Mesenchymal stem cell (in vitro differentiated cells and primary cell): ENCODE measurements at regions not wholly inside any gene's neighbourhood (a gene's known extent, or its start where the extent isn't known, plus 50 kb on each side); places are given as distances from the start of the nearest gene placed in this dataset.

Experiments
- DNase-seq: peaks from one replicate; pipeline ENCODE4 v3.0.0-alpha.2; 2013
- H2AFZ ChIP-seq: one replicate; pipeline ENCODE4 v1.6.1; 2013; ENCODE audit warnings: low read depth, mild to moderate bottlenecking, control low read depth, inconsistent platforms, low read length, moderate library complexity
- H2AK5ac ChIP-seq: 2 replicates; pipeline ENCODE4 v1.6.1; 2013; ENCODE audit warnings: low read length, moderate library complexity, mild to moderate bottlenecking, inconsistent platforms; ENCODE audit not compliant: severe bottlenecking
- H2BK120ac ChIP-seq: one replicate; pipeline ENCODE4 v1.6.1; 2013; ENCODE audit warnings: low read depth, mild to moderate bottlenecking, inconsistent platforms, low read length, moderate library complexity
- H2BK12ac ChIP-seq, 2 experiments: one replicate each; pipeline ENCODE4 v1.6.1; 2013; ENCODE audit warnings: inconsistent platforms in 2 of 2, low read length in 2 of 2, mild to moderate bottlenecking in 2 of 2, moderate library complexity in 2 of 2, control low read depth in 1 of 2
- H2BK15ac ChIP-seq: one replicate; pipeline ENCODE4 v1.6.1; 2013; ENCODE audit warnings: mild to moderate bottlenecking, low read depth, inconsistent platforms; ENCODE audit not compliant: poor library complexity, severe bottlenecking
- H2BK5ac ChIP-seq: 2 replicates; pipeline ENCODE4 v1.6.1; 2013; ENCODE audit warnings: low read depth, mild to moderate bottlenecking, low read length, control low read depth, inconsistent platforms; ENCODE audit not compliant: poor library complexity, severe bottlenecking
- H3K14ac ChIP-seq, 2 experiments: one replicate each; pipeline ENCODE4 v1.6.1; 2013; ENCODE audit warnings: inconsistent platforms in 2 of 2, low read length in 2 of 2, control low read depth in 1 of 2, mild to moderate bottlenecking in 1 of 2, moderate library complexity in 1 of 2
- H3K18ac ChIP-seq, 2 experiments: one replicate each; pipeline ENCODE4 v1.6.1; 2013; ENCODE audit warnings: inconsistent platforms in 2 of 2, low read length in 2 of 2, control low read depth in 1 of 2, low read depth in 1 of 2, mild to moderate bottlenecking in 1 of 2
- H3K23ac ChIP-seq, 2 experiments: one replicate each; pipeline ENCODE4 v1.6.1; 2013; ENCODE audit warnings: inconsistent platforms in 2 of 2, low read length in 2 of 2, mild to moderate bottlenecking in 2 of 2, moderate library complexity in 2 of 2, control low read depth in 1 of 2
- H3K27ac ChIP-seq: 2 replicates; pipeline ENCODE4 v1.5.1; 2013; ENCODE audit warnings: mild to moderate bottlenecking, moderate library complexity, low read length, control low read depth, inconsistent platforms; ENCODE audit not compliant: poor library complexity, severe bottlenecking
- H3K27me3 ChIP-seq, 2 experiments: 2 replicates each; pipeline versions ENCODE4 v1.6.1 to v1.7.0; 2013; ENCODE audit warnings: low read length in 2 of 2, mild to moderate bottlenecking in 2 of 2, moderate library complexity in 2 of 2, control low read depth in 1 of 2, inconsistent platforms in 1 of 2; ENCODE audit not compliant: control insufficient read depth in 1 of 2, insufficient read depth in 1 of 2
- H3K36me3 ChIP-seq, 2 experiments: 2 replicates each; pipeline versions ENCODE4 v1.6.1 to v1.7.0; 2013; ENCODE audit warnings: low read length in 2 of 2, control low read depth in 1 of 2, inconsistent platforms in 1 of 2, low read depth in 1 of 2, mild to moderate bottlenecking in 1 of 2; ENCODE audit not compliant: insufficient read depth in 2 of 2, control insufficient read depth in 1 of 2
- H3K4ac ChIP-seq, 2 experiments: one replicate each; pipeline ENCODE4 v1.6.1; 2013; ENCODE audit warnings: inconsistent platforms in 2 of 2, low read length in 2 of 2, mild to moderate bottlenecking in 2 of 2, moderate library complexity in 2 of 2, control low read depth in 1 of 2, low read depth in 1 of 2
- H3K4me1 ChIP-seq: 2 replicates; pipeline ENCODE4 v1.6.1; 2013; ENCODE audit warnings: low read depth, low read length, control low read depth; ENCODE audit not compliant: control insufficient read depth, insufficient read depth
- H3K4me2 ChIP-seq: 2 replicates; pipeline ENCODE4 v1.6.1; 2013; ENCODE audit warnings: low read length, mild to moderate bottlenecking, inconsistent platforms; ENCODE audit not compliant: poor library complexity, severe bottlenecking
- H3K4me3 ChIP-seq, 2 experiments: 2 replicates each; pipeline versions ENCODE4 v1.5.1 to v1.7.0; 2013; ENCODE audit warnings: low read length in 2 of 2, mild to moderate bottlenecking in 2 of 2, control low read depth in 1 of 2, low read depth in 1 of 2; ENCODE audit not compliant: insufficient read depth in 1 of 2
- H3K79me1 ChIP-seq: replicated peaks from 2 replicates; pipeline ENCODE4 v1.6.1; 2013; ENCODE audit warnings: mild to moderate bottlenecking, control low read depth, low read length, inconsistent platforms; ENCODE audit not compliant: poor library complexity, severe bottlenecking
- H3K9ac ChIP-seq: 2 replicates; pipeline ENCODE4 v1.7.0; 2013; ENCODE audit warnings: mild to moderate bottlenecking, low read length, moderate library complexity
- H3K9me3 ChIP-seq: 2 replicates; pipeline ENCODE4 v1.7.0; 2013; ENCODE audit warnings: mild to moderate bottlenecking, low read length; ENCODE audit not compliant: control insufficient read depth
- H4K8ac ChIP-seq: one replicate; pipeline ENCODE4 v1.6.1; 2013; ENCODE audit warnings: inconsistent platforms, mild to moderate bottlenecking, low read length, moderate library complexity
- H4K91ac ChIP-seq: one replicate; pipeline ENCODE4 v1.6.1; 2013; ENCODE audit warnings: mild to moderate bottlenecking, low read length, inconsistent platforms
- WGBS: methylation state at CpG from one replicate; pipeline ENCODE4 v1.1.7; 2013; ENCODE audit warnings: mixed read lengths; 5-methylcytosine and 5-hydroxymethylcytosine counted together

DNA sequence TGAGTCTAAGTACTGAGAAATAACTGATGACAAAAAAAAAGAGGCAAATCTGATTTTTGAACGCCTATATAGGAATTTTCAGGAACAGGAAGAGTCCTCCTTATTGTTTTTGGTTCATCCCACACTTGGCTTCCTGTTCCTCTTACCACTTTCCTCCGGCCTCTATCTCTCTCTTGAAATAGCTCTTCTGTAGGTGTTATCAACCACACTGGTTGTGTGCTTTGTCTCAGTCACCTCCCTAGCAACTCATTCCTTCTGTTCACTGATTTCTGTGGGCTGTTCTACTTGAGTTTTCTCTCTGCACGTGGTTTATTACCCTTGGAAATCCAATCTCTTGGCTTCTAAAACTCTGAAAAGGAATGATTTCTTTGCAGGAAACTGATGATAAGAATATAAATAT lies 78.7 kb upstream of the C11orf87 start:
- H3K23ac ChIP-seq, result no peak overlapping the region
- H3K4me1 ChIP-seq, result no peaks in the 10 kb centered on the region
- H4K91ac ChIP-seq, result no peak overlapping the region
- H3K9ac ChIP-seq, result no peak overlapping the region
- H2AFZ ChIP-seq, result no peak overlapping the region
- no peak for DNase-seq
- H3K79me1 ChIP-seq, result no peaks in the 10 kb centered on the region
- H3K4me2 ChIP-seq, result no peak overlapping the region
- H3K4ac ChIP-seq, result no peak overlapping the region
- H2BK12ac ChIP-seq, result no peak overlapping the region
- no peaks in the 10 kb centered on the region for H3K36me3 ChIP-seq
- H2BK15ac ChIP-seq, result no peak overlapping the region
- H3K27ac ChIP-seq, result no peak overlapping the region
- H4K8ac ChIP-seq, result no peak overlapping the region
- no peak overlapping the region for H3K14ac ChIP-seq
- no peak overlapping the region for H3K4me3 ChIP-seq
- 83% methylated on average over 2 of the region's 3 CpGs for WGBS
- peaks cover 14% of the 10 kb centered on the region for H3K9me3 ChIP-seq
- H3K18ac ChIP-seq, result no peak overlapping the region
- H3K27me3 ChIP-seq, result no peaks in the 10 kb centered on the region
- H2AK5ac ChIP-seq, result no peak overlapping the region
- no peak overlapping the region for H2BK120ac ChIP-seq
- no peak overlapping the region for H2BK5ac ChIP-seq

DNA sequence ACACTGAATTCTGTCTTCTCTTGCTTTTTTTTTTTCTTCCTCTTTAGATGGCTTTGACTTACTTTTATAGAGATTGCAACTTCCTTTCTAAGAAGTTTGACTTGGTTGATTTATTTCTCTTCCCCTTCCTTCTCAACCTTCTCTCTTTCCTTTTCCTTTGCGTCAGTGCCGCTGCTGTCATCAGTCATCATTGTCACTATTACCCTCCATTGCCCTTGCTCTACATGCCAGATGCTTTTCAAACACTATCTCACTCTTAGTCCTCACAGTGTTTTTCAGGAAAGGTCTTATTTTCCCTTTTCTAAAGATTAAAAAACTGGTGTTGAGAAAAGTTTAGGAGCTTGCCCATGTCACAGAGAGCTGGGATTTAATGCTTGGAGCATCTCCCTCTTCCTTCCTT lies 74.7 kb upstream of the C11orf87 start:
- Histone ChIP-seq H2BK5ac (no peak overlapping the region), H3K4me2 (no peak overlapping the region), H4K8ac (no peak overlapping the region), H3K14ac (no peak overlapping the region), H3K79me1 (no peaks in the 10 kb centered on the region), H2AK5ac (no peak overlapping the region), H3K4me3 (no peak overlapping the region), H3K4me1 (no peaks in the 10 kb centered on the region), H2BK15ac (no peak overlapping the region), H2BK120ac (no peak overlapping the region), H3K36me3 (no peaks in the 10 kb centered on the region), H3K4ac (no peak overlapping the region), H3K9me3 (peaks cover 20% of the 10 kb centered on the region), H4K91ac (no peak overlapping the region), H2BK12ac (no peak overlapping the region), H3K23ac (no peak overlapping the region), H3K9ac (no peak overlapping the region), H3K18ac (no peak overlapping the region), H2AFZ (no peak overlapping the region), H3K27me3 (no peaks in the 10 kb centered on the region), H3K27ac (no peak overlapping the region)
- 56% methylated on average over 2 of the region's 2 CpGs for WGBS
- DNase-seq, result no peak

DNA sequence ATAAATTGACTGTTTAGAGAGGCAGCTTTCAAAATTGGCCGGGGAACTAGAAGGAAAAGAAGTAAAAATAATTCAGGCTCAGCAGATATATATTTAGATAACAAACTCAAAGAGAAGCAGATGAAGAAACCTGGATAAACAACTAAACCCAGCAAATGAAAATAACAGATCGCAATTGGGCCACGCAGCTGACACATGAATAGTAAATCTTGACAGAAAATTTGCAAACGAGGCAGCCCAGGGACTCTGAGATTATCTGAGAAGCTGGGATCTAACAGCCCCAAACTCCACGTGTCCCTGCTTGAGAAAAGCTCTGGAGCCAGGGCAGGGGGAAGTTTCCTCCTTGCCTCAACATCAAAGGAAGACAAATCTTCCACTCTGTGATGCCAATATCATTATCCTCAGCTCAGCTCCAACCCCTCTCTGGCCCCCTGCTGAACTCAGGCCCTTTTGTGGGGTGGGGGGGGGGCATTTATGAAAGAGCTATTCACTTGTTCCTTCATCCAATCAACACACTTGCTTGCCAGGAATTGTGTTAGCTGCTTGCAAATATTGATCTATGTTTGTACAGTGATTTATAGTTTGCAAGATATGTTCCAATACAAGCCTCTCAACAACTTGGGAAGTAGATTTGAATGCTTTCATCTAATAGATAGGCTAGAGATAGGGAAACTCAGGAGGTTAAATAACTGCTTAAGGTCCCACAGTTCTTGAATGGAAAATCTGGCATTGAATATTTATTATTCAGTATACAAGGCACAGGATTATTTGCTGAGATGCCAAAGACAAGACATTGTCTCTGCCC lies 72.5 kb upstream of the C11orf87 start:
- no peak for DNase-seq
- Histone ChIP-seq H4K8ac (no peak overlapping the region), H3K27ac (no peak overlapping the region), H3K36me3 (no peaks in the 10 kb centered on the region), H2BK120ac (no peak overlapping the region), H3K9ac (no peak overlapping the region), H3K4me1 (no peaks in the 10 kb centered on the region), H2BK15ac (no peak overlapping the region), H2AFZ (no peak overlapping the region), H3K23ac (no peak overlapping the region), H4K91ac (no peak overlapping the region), H3K27me3 (no peaks in the 10 kb centered on the region), H3K9me3 (peaks cover 19% of the 10 kb centered on the region), H3K4me2 (no peak overlapping the region), H3K14ac (no peak overlapping the region), H2AK5ac (no peak overlapping the region), H3K79me1 (no peaks in the 10 kb centered on the region), H3K18ac (peak overlapping the region in 1 of 2 experiments; percentile 14), H2BK5ac (no peak overlapping the region), H3K4ac (no peak overlapping the region), H2BK12ac (no peak overlapping the region), H3K4me3 (no peak overlapping the region)
- WGBS, result 44% methylated on average over 4 of the region's 5 CpGs

DNA sequence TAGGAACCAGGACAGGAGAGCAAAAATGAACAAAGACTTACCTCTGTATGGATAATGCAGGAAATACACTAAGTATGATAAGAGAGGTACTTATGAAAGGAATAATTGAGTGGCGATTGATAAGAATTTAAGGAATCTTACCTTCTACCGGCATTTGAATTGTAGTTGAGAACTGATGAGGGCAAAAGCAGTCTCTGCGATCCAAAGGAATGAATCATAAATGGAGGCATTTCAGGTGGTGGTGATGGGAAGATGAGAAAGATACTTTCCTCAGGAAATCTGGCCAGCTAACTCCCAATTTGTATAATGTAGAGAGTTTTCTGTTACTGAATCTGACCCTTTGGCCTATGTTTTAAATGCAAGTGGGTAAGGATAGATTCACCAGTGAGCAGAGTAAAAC lies 71.9 kb upstream of the C11orf87 start:
- Histone ChIP-seq H4K91ac (no peak overlapping the region), H3K18ac (no peak overlapping the region), H3K36me3 (no peaks in the 10 kb centered on the region), H2AFZ (no peak overlapping the region), H3K4me2 (no peak overlapping the region), H3K14ac (no peak overlapping the region), H3K4ac (no peak overlapping the region), H3K27me3 (no peaks in the 10 kb centered on the region), H3K79me1 (no peaks in the 10 kb centered on the region), H2BK5ac (no peak overlapping the region), H3K9ac (no peak overlapping the region), H3K4me1 (no peaks in the 10 kb centered on the region), H3K4me3 (no peak overlapping the region), H2AK5ac (no peak overlapping the region), H2BK120ac (no peak overlapping the region), H3K9me3 (peaks cover 17% of the 10 kb centered on the region), H3K23ac (no peak overlapping the region), H2BK15ac (no peak overlapping the region), H2BK12ac (no peak overlapping the region), H4K8ac (no peak overlapping the region), H3K27ac (no peak overlapping the region)
- DNase-seq, result no peak
- over 99% methylated on average over 3 of the region's 3 CpGs for WGBS
